ENCODE measurements at regions not wholly inside any gene's neighbourhood (a gene's known extent, or its start where the extent isn't known, plus 50 kb on each side); places are given as distances from the start of the nearest gene placed in this dataset.

DNA sequence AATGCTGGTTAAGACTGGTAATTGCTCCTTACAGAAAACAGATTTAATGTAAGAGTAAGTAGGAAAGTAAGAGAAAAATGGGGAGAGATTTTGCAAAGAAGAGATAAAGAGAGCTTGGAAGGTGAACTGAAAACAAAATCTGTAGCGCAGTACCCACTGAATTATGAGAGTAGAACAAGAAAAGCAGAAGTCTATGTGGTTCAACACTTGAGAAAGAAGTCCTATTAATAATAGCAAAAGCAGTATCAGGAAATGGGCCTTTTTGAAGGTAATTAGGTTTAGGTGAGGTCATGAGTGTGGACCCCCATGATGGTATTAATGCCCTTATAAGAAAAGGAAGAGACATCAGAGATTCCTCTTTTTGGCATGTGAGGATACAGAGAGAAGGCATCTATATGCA is 460.6 kb downstream of the CETN3 start:
- Histone ChIP-seq H3K56ac (ENCODE audit: extremely low read depth, insufficient read depth, low read length) (no peak overlapping the region), H4K20me1 (ENCODE audit: insufficient read depth, low read length) (no peaks in the 10 kb centered on the region), H3K4me1 (ENCODE audit: control insufficient read depth, insufficient read depth, low read length) (no peaks in the 10 kb centered on the region), H3K27me3 (ENCODE audit: control insufficient read depth, insufficient read depth, low read length) (no peaks in the 10 kb centered on the region), H3K79me1 (ENCODE audit: low read depth in 1 of 2, low read length in 2 of 2) (no peaks in the 10 kb centered on the region), H2BK120ac (ENCODE audit: low read depth, low read length) (no peak overlapping the region), H3K4ac (ENCODE audit: low read depth, low read length) (no peak overlapping the region), H3K9me3 (ENCODE audit: control insufficient read depth, insufficient read depth, low read length) (no peaks in the 10 kb centered on the region), H2BK5ac (ENCODE audit: low read depth, low read length, poor library complexity, severe bottlenecking) (no peak overlapping the region), H4K5ac (ENCODE audit: low read depth, low read length) (no peak overlapping the region), H4K8ac (ENCODE audit: low read depth in 2 of 2, low read length in 2 of 2) (no peak overlapping the region), H2AFZ (replicated peaks; ENCODE audit: low read length, poor library complexity) (no peak overlapping the region), H3K23ac (ENCODE audit: low read depth, low read length) (no peak overlapping the region), H3K4me2 (ENCODE audit: low read depth, low read length) (no peak overlapping the region), H3K36me3 (ENCODE audit: control insufficient read depth, insufficient read depth, low read length) (no peaks in the 10 kb centered on the region), H3K14ac (replicated peaks; ENCODE audit: low read depth, low read length) (no peak overlapping the region), H3K9ac (ENCODE audit: low read depth, low read length) (no peak overlapping the region), H3K4me3 (ENCODE audit: insufficient read depth, low read depth, low read length) (no peak overlapping the region), H3K27ac (ENCODE audit: insufficient read depth, low read length) (no peak overlapping the region), H2AK5ac (ENCODE audit: low read depth, low read length) (no peak overlapping the region), H3K18ac (ENCODE audit: low read depth, low read length) (no peak overlapping the region), H3K9me1 (ENCODE audit: insufficient read depth, low read length) (no peaks in the 10 kb centered on the region), H2AK9ac (replicated peaks; ENCODE audit: low read depth, low read length, poor library complexity) (no peak overlapping the region), H2BK20ac (ENCODE audit: low read depth, low read length) (no peak overlapping the region), H4K91ac (ENCODE audit: insufficient read depth, low read depth, low read length) (no peak overlapping the region), H2BK15ac (ENCODE audit: low read depth, low read length) (no peak overlapping the region)
- DNase-seq, result no peak
- ATAC-seq (ENCODE audit: low read depth), result no peak
- in situ Hi-C loops (cut with MboI; ENCODE audit: low sequenced_read_pairs) (no loop called here), dilution Hi-C loops (cut with HindIII; ENCODE audit: low sequenced_read_pairs, unreplicated experiment) (no loop called here), intact Hi-C loops (cut with micrococcal nuclease) (no loop called here)
- BruUV-seq (replicated peaks), result no TSS peak
- TF ChIP-seq MAFK (IDR thresholded peaks at IDR 0.05; ENCODE audit: low read depth, low read length) (no peak), RCOR1 (IDR thresholded peaks at IDR 0.05; ENCODE audit: insufficient replicate concordance, low read length) (no peak), SMC3 (IDR thresholded peaks at IDR 0.05; ENCODE audit: low read depth, low read length) (no peak), BHLHE40 (IDR thresholded peaks at IDR 0.05; ENCODE audit: low read depth, low read length) (no peak), CEBPB (IDR thresholded peaks at IDR 0.05; ENCODE audit: low read depth, low read length) (no peak), RFX5 (IDR thresholded peaks at IDR 0.05; ENCODE audit: low read depth, low read length) (no peak), MXI1 (IDR thresholded peaks at IDR 0.05; ENCODE audit: borderline replicate concordance, low read depth, low read length) (no peak), POLR2A (IDR thresholded peaks at IDR 0.05; ENCODE audit: low read depth, low read length) (no peak), RAD21 (IDR thresholded peaks at IDR 0.05; ENCODE audit: low read length) (no peak)
- TF ChIP-seq, protein P1, sequence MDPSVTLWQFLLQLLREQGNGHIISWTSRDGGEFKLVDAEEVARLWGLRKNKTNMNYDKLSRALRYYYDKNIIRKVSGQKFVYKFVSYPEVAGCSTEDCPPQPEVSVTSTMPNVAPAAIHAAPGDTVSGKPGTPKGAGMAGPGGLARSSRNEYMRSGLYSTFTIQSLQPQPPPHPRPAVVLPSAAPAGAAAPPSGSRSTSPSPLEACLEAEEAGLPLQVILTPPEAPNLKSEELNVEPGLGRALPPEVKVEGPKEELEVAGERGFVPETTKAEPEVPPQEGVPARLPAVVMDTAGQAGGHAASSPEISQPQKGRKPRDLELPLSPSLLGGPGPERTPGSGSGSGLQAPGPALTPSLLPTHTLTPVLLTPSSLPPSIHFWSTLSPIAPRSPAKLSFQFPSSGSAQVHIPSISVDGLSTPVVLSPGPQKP (IDR thresholded peaks at IDR 0.05; ENCODE audit: borderline replicate concordance, low read depth, low read length), result no peak
- TF ChIP-seq, protein P2, sequence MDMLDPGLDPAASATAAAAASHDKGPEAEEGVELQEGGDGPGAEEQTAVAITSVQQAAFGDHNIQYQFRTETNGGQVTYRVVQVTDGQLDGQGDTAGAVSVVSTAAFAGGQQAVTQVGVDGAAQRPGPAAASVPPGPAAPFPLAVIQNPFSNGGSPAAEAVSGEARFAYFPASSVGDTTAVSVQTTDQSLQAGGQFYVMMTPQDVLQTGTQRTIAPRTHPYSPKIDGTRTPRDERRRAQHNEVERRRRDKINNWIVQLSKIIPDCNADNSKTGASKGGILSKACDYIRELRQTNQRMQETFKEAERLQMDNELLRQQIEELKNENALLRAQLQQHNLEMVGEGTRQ (IDR thresholded peaks at IDR 0.05; ENCODE audit: low read depth, low read length), result no peak
- TF ChIP-seq, protein P3, sequence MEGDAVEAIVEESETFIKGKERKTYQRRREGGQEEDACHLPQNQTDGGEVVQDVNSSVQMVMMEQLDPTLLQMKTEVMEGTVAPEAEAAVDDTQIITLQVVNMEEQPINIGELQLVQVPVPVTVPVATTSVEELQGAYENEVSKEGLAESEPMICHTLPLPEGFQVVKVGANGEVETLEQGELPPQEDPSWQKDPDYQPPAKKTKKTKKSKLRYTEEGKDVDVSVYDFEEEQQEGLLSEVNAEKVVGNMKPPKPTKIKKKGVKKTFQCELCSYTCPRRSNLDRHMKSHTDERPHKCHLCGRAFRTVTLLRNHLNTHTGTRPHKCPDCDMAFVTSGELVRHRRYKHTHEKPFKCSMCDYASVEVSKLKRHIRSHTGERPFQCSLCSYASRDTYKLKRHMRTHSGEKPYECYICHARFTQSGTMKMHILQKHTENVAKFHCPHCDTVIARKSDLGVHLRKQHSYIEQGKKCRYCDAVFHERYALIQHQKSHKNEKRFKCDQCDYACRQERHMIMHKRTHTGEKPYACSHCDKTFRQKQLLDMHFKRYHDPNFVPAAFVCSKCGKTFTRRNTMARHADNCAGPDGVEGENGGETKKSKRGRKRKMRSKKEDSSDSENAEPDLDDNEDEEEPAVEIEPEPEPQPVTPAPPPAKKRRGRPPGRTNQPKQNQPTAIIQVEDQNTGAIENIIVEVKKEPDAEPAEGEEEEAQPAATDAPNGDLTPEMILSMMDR (conservative IDR thresholded peaks at IDR 0.05; ENCODE audit: low read depth, low read length), result no peak
- WGBS, 2 experiments (ENCODE audit: extremely low coverage in 2 of 2, insufficient read length in 1 of 2), result no CpG with 5 or more reads among the region's 1 CpG
- ChIA-PET POLR2A (ENCODE audit: unreplicated experiment) (no interaction called here), CTCF (no interaction called here)
